Right lobe of liver (tissue), 4 donors: ENCODE measurements at regions not wholly inside any gene's neighbourhood (a gene's known extent, or its start where the extent isn't known, plus 50 kb on each side); places are given as distances from the start of the nearest gene placed in this dataset.

Experiments used
- POLR2A ChIP-seq: fragments of 450-650 bp; IDR thresholded peaks from one replicate; pipeline ENCODE4 v1.6.1; 2017; ENCODE audit warnings: antibody characterized with exemption, mild to moderate bottlenecking
- TF ChIP-seq, protein P1 (sequence below), 4 donors: fragments of 200-600 bp in 3 of 4; fragments of 450-650 bp in 1 of 4; IDR thresholded peaks; one replicate each; pipeline versions ENCODE4 v1.5.1 to v1.8.0; 2016 to 2022; ENCODE audit warnings: antibody characterized with exemption in 4 of 4, mild to moderate bottlenecking in 2 of 4
- donor health status: DM: no; HTN: no; CAD: no.
- donor health status: DM: no; HTN: no; CAD: no.
- donor health status: DM: no; HTN: yes; CAD: no.

DNA sequence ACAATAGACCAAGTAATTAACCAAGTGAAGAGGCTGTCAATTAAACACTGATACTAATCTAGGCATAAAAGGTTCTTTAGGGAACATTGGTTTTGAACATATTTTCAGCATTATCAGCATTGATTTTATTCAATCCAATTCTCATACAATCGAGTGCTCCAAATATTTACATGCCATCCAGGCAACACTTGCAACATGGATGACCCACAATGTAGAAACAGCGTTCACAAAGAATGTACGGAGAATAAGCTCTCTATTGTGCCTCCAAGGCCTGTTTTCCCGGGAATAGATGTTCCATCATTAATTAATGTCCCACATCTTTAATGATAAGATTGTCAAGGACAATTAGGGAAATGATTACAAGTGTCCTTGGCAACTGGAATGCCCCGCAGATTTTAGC, 117.4 kb downstream of the RFX6 start:
- TF ChIP-seq, protein P1, sequence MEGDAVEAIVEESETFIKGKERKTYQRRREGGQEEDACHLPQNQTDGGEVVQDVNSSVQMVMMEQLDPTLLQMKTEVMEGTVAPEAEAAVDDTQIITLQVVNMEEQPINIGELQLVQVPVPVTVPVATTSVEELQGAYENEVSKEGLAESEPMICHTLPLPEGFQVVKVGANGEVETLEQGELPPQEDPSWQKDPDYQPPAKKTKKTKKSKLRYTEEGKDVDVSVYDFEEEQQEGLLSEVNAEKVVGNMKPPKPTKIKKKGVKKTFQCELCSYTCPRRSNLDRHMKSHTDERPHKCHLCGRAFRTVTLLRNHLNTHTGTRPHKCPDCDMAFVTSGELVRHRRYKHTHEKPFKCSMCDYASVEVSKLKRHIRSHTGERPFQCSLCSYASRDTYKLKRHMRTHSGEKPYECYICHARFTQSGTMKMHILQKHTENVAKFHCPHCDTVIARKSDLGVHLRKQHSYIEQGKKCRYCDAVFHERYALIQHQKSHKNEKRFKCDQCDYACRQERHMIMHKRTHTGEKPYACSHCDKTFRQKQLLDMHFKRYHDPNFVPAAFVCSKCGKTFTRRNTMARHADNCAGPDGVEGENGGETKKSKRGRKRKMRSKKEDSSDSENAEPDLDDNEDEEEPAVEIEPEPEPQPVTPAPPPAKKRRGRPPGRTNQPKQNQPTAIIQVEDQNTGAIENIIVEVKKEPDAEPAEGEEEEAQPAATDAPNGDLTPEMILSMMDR (IDR thresholded peaks at IDR 0.05), result no peak
- TF ChIP-seq POLR2A, result no peak
